Transverse colon (tissue), 4 donors: ENCODE measurements at regions not wholly inside any gene's neighbourhood (a gene's known extent, or its start where the extent isn't known, plus 50 kb on each side); places are given as distances from the start of the nearest gene placed in this dataset.

Experiments used
- DNase-seq: peaks from one replicate; pipeline ENCODE4 v3.0.0-alpha.2; 2019
- H3K27ac ChIP-seq, 4 donors: fragments of 200-600 bp; sonication (generic); 2 replicates each; pipeline ENCODE4 v1.5.1; 2016 to 2018; ENCODE audit warnings: inconsistent platforms in 4 of 4
- H3K27me3 ChIP-seq: fragments of 200-600 bp; sonication (generic); 2 replicates; pipeline ENCODE4 v1.5.1; 2017; ENCODE audit warnings: inconsistent platforms
- H3K36me3 ChIP-seq, 4 donors: fragments of 200-600 bp; sonication (generic); 2 replicates each; pipeline ENCODE4 v1.5.1; 2017 to 2019; ENCODE audit warnings: inconsistent platforms in 4 of 4
- H3K4me1 ChIP-seq, 4 donors: fragments of 200-600 bp; sonication (generic); 2 replicates each; pipeline ENCODE4 v1.5.1; 2017 to 2020; ENCODE audit warnings: inconsistent platforms in 4 of 4
- H3K4me3 ChIP-seq, 4 donors: fragments of 200-600 bp; sonication (generic); 1 replicate in 1 of 4; 2 replicates in 3 of 4; pipeline versions ENCODE4 v1.5.1 to v1.6.1; 2017 to 2019; ENCODE audit warnings: inconsistent platforms in 4 of 4
- H3K9me3 ChIP-seq, 2 donors: fragments of 200-600 bp; sonication (generic); 2 replicates each; pipeline ENCODE4 v1.5.1; 2017 to 2019; ENCODE audit warnings: inconsistent platforms in 2 of 2
- EP300 ChIP-seq: sonication (generic); formaldehyde crosslinking; IDR thresholded peaks from one replicate; pipeline ENCODE4 v1.6.1; 2017; ENCODE audit warnings: antibody characterized with exemption, low read depth
- POLR2A ChIP-seq: fragments of 450-650 bp; IDR thresholded peaks from one replicate; pipeline ENCODE4 v1.6.1; 2016; ENCODE audit warnings: antibody characterized with exemption, mild to moderate bottlenecking, moderate library complexity
- POLR2AphosphoS5 ChIP-seq, 3 donors: sonication (generic); formaldehyde crosslinking; IDR thresholded peaks; one replicate each; pipeline ENCODE4 v1.6.1; 2016; ENCODE audit warnings: antibody characterized with exemption in 3 of 3
- WGBS, 2 donors: methylation state at CpG; one replicate each; pipeline ENCODE4 v1.1.5; 2018; ENCODE audit warnings: low coverage in 1 of 2; 5-methylcytosine and 5-hydroxymethylcytosine counted together
- in situ Hi-C, 4 donors: fragments of 200-750 bp; cut with MboI; loops; one replicate each; pipeline versions ENCODE4 v1.15.0 to v1.15.1; 2017; ENCODE audit warnings: low sequenced_read_pairs in 3 of 4, low pct_ligation_motif_present in 1 of 4, low pct_unique_long_range_greater_than_20kb in 1 of 4
- intact Hi-C: fragments of 100-400 bp; cut with DNase I; formaldehyde crosslinking; loops from one replicate; pipeline ENCODE4 v1.15.1; 2023; ENCODE audit warnings: low total_unique reads
- TF ChIP-seq, protein P1 (sequence below), 5 experiments: fragments of 200-600 bp in 3 of 5; fragments of 450-650 bp in 2 of 5; sonication (generic) in 3 of 5; IDR thresholded peaks; 1 replicate in 2 of 5; 2 replicates in 3 of 5; pipeline ENCODE4 v1.5.1; 2016 to 2017; ENCODE audit warnings: antibody characterized with exemption in 5 of 5, inconsistent platforms in 3 of 5, mild to moderate bottlenecking in 2 of 5, moderate library complexity in 1 of 5

DNA sequence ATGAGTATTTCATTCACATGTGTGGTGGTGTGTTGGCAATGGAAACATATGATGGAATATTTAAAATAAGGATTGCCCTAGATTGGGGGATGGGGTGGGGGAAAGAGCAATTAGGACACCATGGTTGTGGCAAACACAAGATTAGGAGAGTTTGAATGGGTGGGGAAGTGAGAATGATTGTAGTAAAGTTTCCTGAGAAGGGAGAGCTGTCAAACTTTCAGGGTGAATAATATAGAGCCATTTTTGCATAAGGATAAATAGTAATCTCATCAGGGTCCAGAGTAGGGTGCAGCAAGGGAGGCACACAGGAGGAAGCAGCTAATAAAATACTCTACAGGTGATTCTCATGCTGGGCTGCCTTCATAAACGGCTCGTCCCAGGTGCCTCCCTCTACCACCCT lies 294.9 kb upstream of the MARCKS start:
- 74 to 95% methylated on average over 2 of the region's 2 CpGs for WGBS, 2 donors
- no peaks in the 10 kb centered on the region for H3K27me3 ChIP-seq
- H3K27ac ChIP-seq: no peak overlapping the region
- H3K36me3 ChIP-seq: no peaks in the 10 kb centered on the region
- intact Hi-C loops: loop anchor here (5.0 to 10.0 kb wide), 2 partner anchors 147 to 295 kb away; partner anchors contain the start of gene MARCKS
- no peak for DNase-seq
- no peaks in the 10 kb centered on the region for H3K9me3 ChIP-seq
- in situ Hi-C loops: no loop called here
- peaks cover 0 to 16% (median 4%) of the 10 kb centered on the region in 4 donors for H3K4me1 ChIP-seq
- no peak overlapping the region for H3K4me3 ChIP-seq
- no peak for TF ChIP-seq EP300
- TF ChIP-seq, protein P1, sequence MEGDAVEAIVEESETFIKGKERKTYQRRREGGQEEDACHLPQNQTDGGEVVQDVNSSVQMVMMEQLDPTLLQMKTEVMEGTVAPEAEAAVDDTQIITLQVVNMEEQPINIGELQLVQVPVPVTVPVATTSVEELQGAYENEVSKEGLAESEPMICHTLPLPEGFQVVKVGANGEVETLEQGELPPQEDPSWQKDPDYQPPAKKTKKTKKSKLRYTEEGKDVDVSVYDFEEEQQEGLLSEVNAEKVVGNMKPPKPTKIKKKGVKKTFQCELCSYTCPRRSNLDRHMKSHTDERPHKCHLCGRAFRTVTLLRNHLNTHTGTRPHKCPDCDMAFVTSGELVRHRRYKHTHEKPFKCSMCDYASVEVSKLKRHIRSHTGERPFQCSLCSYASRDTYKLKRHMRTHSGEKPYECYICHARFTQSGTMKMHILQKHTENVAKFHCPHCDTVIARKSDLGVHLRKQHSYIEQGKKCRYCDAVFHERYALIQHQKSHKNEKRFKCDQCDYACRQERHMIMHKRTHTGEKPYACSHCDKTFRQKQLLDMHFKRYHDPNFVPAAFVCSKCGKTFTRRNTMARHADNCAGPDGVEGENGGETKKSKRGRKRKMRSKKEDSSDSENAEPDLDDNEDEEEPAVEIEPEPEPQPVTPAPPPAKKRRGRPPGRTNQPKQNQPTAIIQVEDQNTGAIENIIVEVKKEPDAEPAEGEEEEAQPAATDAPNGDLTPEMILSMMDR (IDR thresholded peaks at IDR 0.05): no peak
- no peak for TF ChIP-seq POLR2A
- TF ChIP-seq POLR2AphosphoS5 (IDR thresholded peaks at IDR 0.05): no peak

DNA sequence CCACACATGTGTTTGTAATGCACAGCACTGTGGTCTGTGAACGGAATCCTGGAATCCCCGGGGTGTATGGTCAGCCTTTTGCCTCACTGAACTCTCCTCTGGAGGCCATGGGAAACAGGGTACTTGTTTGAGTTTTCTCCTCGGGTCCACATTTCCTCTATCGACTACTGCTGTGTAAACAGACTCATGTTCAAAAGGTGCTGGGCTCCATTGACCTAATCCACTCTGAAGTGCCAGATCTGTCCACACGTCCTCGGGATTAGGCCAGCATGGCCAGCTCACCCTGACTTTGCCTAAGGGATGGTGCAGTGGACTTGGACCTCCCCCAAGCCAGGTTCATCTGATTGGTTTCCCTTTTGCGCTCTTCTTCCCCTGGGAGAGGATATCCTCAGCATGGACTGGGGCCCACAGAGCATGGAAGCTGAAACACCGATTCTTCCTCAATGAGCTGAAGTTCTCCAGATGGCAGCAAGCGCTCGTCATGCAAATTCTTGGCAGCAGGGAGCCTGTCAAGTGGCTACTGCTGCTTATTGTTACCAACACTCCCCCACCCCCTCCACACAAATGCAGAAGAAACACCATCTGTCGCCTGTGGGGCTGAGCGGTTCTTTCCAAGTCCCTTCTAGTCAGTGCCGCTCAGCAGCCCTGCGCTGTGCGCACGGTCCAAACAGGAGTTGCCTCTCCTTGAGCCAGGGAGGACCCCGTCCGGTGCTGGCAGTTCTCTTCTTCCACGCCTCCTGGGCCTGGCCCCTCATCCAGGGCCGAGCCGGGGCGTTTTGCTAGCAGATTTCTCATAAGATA lies 292.6 kb upstream of the MARCKS start:
- Histone ChIP-seq H3K4me1 (peaks cover 0 to 10% (median 0%) of the 10 kb centered on the region in 4 donors), H3K9me3 (no peaks in the 10 kb centered on the region), H3K27ac (peak overlapping the region; percentile 56 to 80 (median 78)), H3K36me3 (no peaks in the 10 kb centered on the region), H3K4me3 (peak overlapping the region in 2 of 4 donors; percentile 9 to 34), H3K27me3 (no peaks in the 10 kb centered on the region)
- peak; percentile 65 for DNase-seq
- WGBS, 2 donors: 55 to 62% methylated on average over 10 to 22 of the region's 22 CpGs
- in situ Hi-C loops (no loop called here), intact Hi-C loops (loop anchor here (5.0 to 10.0 kb wide), 2 partner anchors 150 to 293 kb away; partner anchors contain the start of gene MARCKS)
- TF ChIP-seq, protein P1 (IDR thresholded peaks at IDR 0.05): peak in 2 of 5 experiments; percentile 17 to 38
- no peak for TF ChIP-seq POLR2A
- TF ChIP-seq EP300: peak; percentile 86
- TF ChIP-seq POLR2AphosphoS5 (IDR thresholded peaks at IDR 0.05): peak; percentile 89 to 96 (median 92)

DNA sequence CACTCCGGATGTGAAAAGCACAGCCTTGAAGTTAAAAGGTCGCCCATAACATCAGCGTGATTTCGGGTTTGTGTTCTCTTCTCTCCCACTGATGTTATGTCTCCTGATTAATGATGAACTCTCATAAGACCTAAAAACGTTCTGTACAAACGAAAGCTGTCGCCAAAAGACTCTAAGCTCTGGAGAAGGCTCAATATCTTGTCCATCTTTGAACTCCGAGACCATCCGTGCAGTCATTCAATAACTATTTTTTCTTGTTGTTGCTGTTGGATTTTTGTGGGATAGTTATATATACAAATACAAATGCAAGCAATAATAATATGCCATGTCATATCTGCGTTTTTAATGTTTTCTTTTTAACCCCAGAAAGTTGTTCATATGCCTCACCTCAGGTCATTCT lies 291.8 kb upstream of the MARCKS start:
- Histone ChIP-seq H3K36me3 (no peaks in the 10 kb centered on the region), H3K27ac (peak overlapping the region; percentile 56 to 80 (median 78)), H3K4me1 (peaks cover 0 to 10% (median 1%) of the 10 kb centered on the region in 4 donors), H3K27me3 (no peaks in the 10 kb centered on the region), H3K9me3 (no peaks in the 10 kb centered on the region), H3K4me3 (peak overlapping the region in 1 of 4 donors; percentile 34)
- 64 to 69% methylated on average over 10 of the region's 10 CpGs for WGBS, 2 donors
- intact Hi-C loops (loop anchor here (10.0 kb wide), 1 partner anchor 151 kb away; no protein-coding TSS in a partner anchor), in situ Hi-C loops (no loop called here)
- TF ChIP-seq, protein P1 (IDR thresholded peaks at IDR 0.05): no peak
- no peak for TF ChIP-seq POLR2AphosphoS5 (IDR thresholded peaks at IDR 0.05)
- TF ChIP-seq EP300: no peak
- TF ChIP-seq POLR2A: no peak
- DNase-seq: no peak

DNA sequence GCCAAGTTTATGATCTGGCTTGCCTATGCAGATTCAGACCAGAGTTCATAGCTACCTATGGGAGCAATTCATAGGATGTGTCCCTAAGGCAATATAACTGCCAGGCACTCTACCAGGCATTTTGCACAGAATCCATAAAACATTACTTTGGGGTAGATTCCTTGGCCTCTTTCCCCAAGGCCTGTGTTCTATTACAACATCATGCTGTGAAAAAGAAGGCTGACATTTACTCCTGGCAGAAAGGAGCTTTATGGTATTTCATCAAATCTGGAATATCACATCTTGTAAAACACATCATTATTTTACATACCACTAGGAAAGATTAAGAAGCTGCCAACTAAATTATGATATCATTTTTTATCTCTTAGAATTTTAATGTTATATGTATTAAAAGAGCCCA lies 287.0 kb upstream of the MARCKS start:
- TF ChIP-seq, protein P1 (IDR thresholded peaks at IDR 0.05): no peak
- no peak for TF ChIP-seq POLR2AphosphoS5 (IDR thresholded peaks at IDR 0.05)
- TF ChIP-seq POLR2A: no peak
- TF ChIP-seq EP300: no peak
- Histone ChIP-seq H3K36me3 (no peaks in the 10 kb centered on the region), H3K4me3 (no peak overlapping the region), H3K9me3 (no peaks in the 10 kb centered on the region), H3K27me3 (no peaks in the 10 kb centered on the region), H3K27ac (no peak overlapping the region), H3K4me1 (peaks cover 0 to 22% (median 1%) of the 10 kb centered on the region in 4 donors)
- no peak for DNase-seq
- intact Hi-C loops (no loop called here), in situ Hi-C loops (no loop called here)
